ENCODE measurements at regions not wholly inside any gene's neighbourhood (a gene's known extent, or its start where the extent isn't known, plus 50 kb on each side); places are given as distances from the start of the nearest gene placed in this dataset.

- H3K36me3 ChIP-seq (ENCODE audit: insufficient read depth, low read length), result no peaks in the 10 kb centered on the region
- H3K4me2 ChIP-seq (ENCODE audit: low read depth, low read length, poor library complexity, severe bottlenecking), result no peak overlapping the region
- no peak overlapping the region for H2AFZ ChIP-seq (ENCODE audit: low read length)
- no peaks in the 10 kb centered on the region for H3K79me2 ChIP-seq (ENCODE audit: insufficient read depth, low read length)
- H3K27me3 ChIP-seq (ENCODE audit: insufficient read depth, low read length, poor library complexity, severe bottlenecking), result no peaks in the 10 kb centered on the region
- no peaks in the 10 kb centered on the region for H3F3A ChIP-seq (ENCODE audit: low read depth)
- no peak overlapping the region for H3K9ac ChIP-seq (ENCODE audit: low read depth, low read length, poor library complexity, severe bottlenecking)
- no peaks in the 10 kb centered on the region for H3K9me3 ChIP-seq (ENCODE audit: insufficient read depth, low read depth, low read length)
- H3K4me3 ChIP-seq (ENCODE audit: low read length, poor library complexity, severe bottlenecking), result no peak overlapping the region
- no peaks in the 10 kb centered on the region for H4K20me1 ChIP-seq (ENCODE audit: insufficient read depth, low read length, poor library complexity, severe bottlenecking)
- peaks cover 13% of the 10 kb centered on the region for H3K4me1 ChIP-seq (ENCODE audit: insufficient read depth, low read length, poor library complexity, severe bottlenecking)
- TF ChIP-seq EZH2phosphoT487 (IDR thresholded peaks at IDR 0.05; ENCODE audit: borderline replicate concordance), result no peak
- no peak for TF ChIP-seq CTCF (conservative IDR thresholded peaks at IDR 0.05; ENCODE audit: low read length)
- no peaks in the 10 kb centered on the region for H3K9me2 ChIP-seq (replicated peaks; ENCODE audit: low read depth, low read length)
Measured at GRCh38 chr6:154653853-154654252, 79.4 kb upstream of the SCAF8 start.

- no peaks in the 10 kb centered on the region for H4K20me1 ChIP-seq (ENCODE audit: insufficient read depth, low read length, poor library complexity, severe bottlenecking)
- H3F3A ChIP-seq (ENCODE audit: low read depth), result no peaks in the 10 kb centered on the region
- no peak overlapping the region for H3K4me3 ChIP-seq (ENCODE audit: low read length, poor library complexity, severe bottlenecking)
- H3K27me3 ChIP-seq (ENCODE audit: insufficient read depth, low read length, poor library complexity, severe bottlenecking), result no peaks in the 10 kb centered on the region
- TF ChIP-seq CTCF (conservative IDR thresholded peaks at IDR 0.05; ENCODE audit: low read length) (no peak), EZH2phosphoT487 (IDR thresholded peaks at IDR 0.05; ENCODE audit: borderline replicate concordance) (no peak)
- H3K9ac ChIP-seq (ENCODE audit: low read depth, low read length, poor library complexity, severe bottlenecking), result no peak overlapping the region
- no peaks in the 10 kb centered on the region for H3K36me3 ChIP-seq (ENCODE audit: insufficient read depth, low read length)
- H3K79me2 ChIP-seq (ENCODE audit: insufficient read depth, low read length), result no peaks in the 10 kb centered on the region
- peaks cover 13% of the 10 kb centered on the region for H3K4me1 ChIP-seq (ENCODE audit: insufficient read depth, low read length, poor library complexity, severe bottlenecking)
- no peak overlapping the region for H3K4me2 ChIP-seq (ENCODE audit: low read depth, low read length, poor library complexity, severe bottlenecking)
- H3K9me2 ChIP-seq (replicated peaks; ENCODE audit: low read depth, low read length), result no peaks in the 10 kb centered on the region
- H2AFZ ChIP-seq (ENCODE audit: low read length), result no peak overlapping the region
- no peaks in the 10 kb centered on the region for H3K9me3 ChIP-seq (ENCODE audit: insufficient read depth, low read depth, low read length)
Measured at GRCh38 chr6:154656660-154657059, 76.6 kb upstream of the SCAF8 start.

- H2AFZ ChIP-seq (ENCODE audit: low read length), result no peak overlapping the region
- H3K9me2 ChIP-seq (replicated peaks; ENCODE audit: low read depth, low read length), result no peaks in the 10 kb centered on the region
- peaks cover 4% of the 10 kb centered on the region for H3K4me1 ChIP-seq (ENCODE audit: insufficient read depth, low read length, poor library complexity, severe bottlenecking)
- H3K4me2 ChIP-seq (ENCODE audit: low read depth, low read length, poor library complexity, severe bottlenecking), result peak overlapping the region; percentile 38
- no peaks in the 10 kb centered on the region for H3K79me2 ChIP-seq (ENCODE audit: insufficient read depth, low read length)
- no peak for TF ChIP-seq EZH2phosphoT487 (IDR thresholded peaks at IDR 0.05; ENCODE audit: borderline replicate concordance)
- TF ChIP-seq CTCF (conservative IDR thresholded peaks at IDR 0.05; ENCODE audit: low read length), result peak; percentile 55
- H3F3A ChIP-seq (ENCODE audit: low read depth), result no peaks in the 10 kb centered on the region
- H3K9me3 ChIP-seq (ENCODE audit: insufficient read depth, low read depth, low read length), result no peaks in the 10 kb centered on the region
- no peaks in the 10 kb centered on the region for H4K20me1 ChIP-seq (ENCODE audit: insufficient read depth, low read length, poor library complexity, severe bottlenecking)
- no peak overlapping the region for H3K9ac ChIP-seq (ENCODE audit: low read depth, low read length, poor library complexity, severe bottlenecking)
- H3K27me3 ChIP-seq (ENCODE audit: insufficient read depth, low read length, poor library complexity, severe bottlenecking), result no peaks in the 10 kb centered on the region
- H3K36me3 ChIP-seq (ENCODE audit: insufficient read depth, low read length), result no peaks in the 10 kb centered on the region
- no peak overlapping the region for H3K4me3 ChIP-seq (ENCODE audit: low read length, poor library complexity, severe bottlenecking)
Measured at GRCh38 chr6:154661768-154662167, 71.4 kb upstream of the SCAF8 start.
